ENCODE measurements at regions not wholly inside any gene's neighbourhood (a gene's known extent, or its start where the extent isn't known, plus 50 kb on each side); places are given as distances from the start of the nearest gene placed in this dataset.
A peak's percentile ranks its signal among the peaks of the same experiment; 100 is the strongest.

- Histone ChIP-seq H3K79me1 (ENCODE audit: low read length) (no peaks in the 10 kb centered on the region), H3K56ac (ENCODE audit: low read length) (no peak overlapping the region), H3K4ac (ENCODE audit: low read depth, low read length) (no peak overlapping the region), H3K23ac (ENCODE audit: low read length) (no peak overlapping the region), H3K27me3 (ENCODE audit: insufficient read depth, low read length, poor library complexity) (no peaks in the 10 kb centered on the region), H3K79me2 (ENCODE audit: control insufficient read depth, insufficient read depth, low read length) (no peaks in the 10 kb centered on the region), H3K27ac (ENCODE audit: low read depth, low read length) (no peak overlapping the region), H4K8ac (ENCODE audit: low read depth, low read length) (no peak overlapping the region), H4K5ac (ENCODE audit: low read length) (no peak overlapping the region), H3K4me2 (ENCODE audit: low read length) (no peak overlapping the region), H3K36me3 (ENCODE audit: control insufficient read depth, insufficient read depth, low read length) (no peaks in the 10 kb centered on the region), H3K9ac (ENCODE audit: low read length) (no peak overlapping the region), H3K4me3 (ENCODE audit: low read length) (no peak overlapping the region), H2AK5ac (ENCODE audit: low read length) (no peak overlapping the region), H2BK15ac (replicated peaks; ENCODE audit: low read depth) (no peak overlapping the region), H3K4me1 (ENCODE audit: control insufficient read depth, low read depth, low read length) (no peaks in the 10 kb centered on the region), H2BK5ac (ENCODE audit: low read length) (no peak overlapping the region), H2BK120ac (ENCODE audit: low read depth, low read length) (no peak overlapping the region), H3K18ac (ENCODE audit: low read length) (no peak overlapping the region)
- DNase-seq = no peak
- no CpG with 5 or more reads among the region's 4 CpGs for WGBS (ENCODE audit: extremely low coverage, insufficient coverage, low lambda C conversion rate)
Measured at GRCh38 chr7:67523713-67524112, 527.1 kb downstream of the TYW1 start.

- no peaks in the 10 kb centered on the region for H3K79me1 ChIP-seq (ENCODE audit: low read length)
- H3K27me3 ChIP-seq (ENCODE audit: insufficient read depth, low read length, poor library complexity) = no peaks in the 10 kb centered on the region
- H4K8ac ChIP-seq (ENCODE audit: low read depth, low read length) = no peak overlapping the region
- H3K36me3 ChIP-seq (ENCODE audit: control insufficient read depth, insufficient read depth, low read length) = no peaks in the 10 kb centered on the region
- H3K27ac ChIP-seq (ENCODE audit: low read depth, low read length) = peak overlapping the region; percentile 62
- no peaks in the 10 kb centered on the region for H3K79me2 ChIP-seq (ENCODE audit: control insufficient read depth, insufficient read depth, low read length)
- H2BK5ac ChIP-seq (ENCODE audit: low read length) = no peak overlapping the region
- H3K4me1 ChIP-seq (ENCODE audit: control insufficient read depth, low read depth, low read length) = no peaks in the 10 kb centered on the region
- no peak overlapping the region for H3K4me3 ChIP-seq (ENCODE audit: low read length)
- WGBS (ENCODE audit: extremely low coverage, insufficient coverage, low lambda C conversion rate) = no CpG with 5 or more reads among the region's 4 CpGs
- no peak overlapping the region for H3K56ac ChIP-seq (ENCODE audit: low read length)
- H4K5ac ChIP-seq (ENCODE audit: low read length) = no peak overlapping the region
- no peak overlapping the region for H3K4ac ChIP-seq (ENCODE audit: low read depth, low read length)
- DNase-seq = peak; percentile 32
- no peak overlapping the region for H3K9ac ChIP-seq (ENCODE audit: low read length)
- no peak overlapping the region for H2BK15ac ChIP-seq (replicated peaks; ENCODE audit: low read depth)
- H2AK5ac ChIP-seq (ENCODE audit: low read length) = no peak overlapping the region
- no peak overlapping the region for H3K18ac ChIP-seq (ENCODE audit: low read length)
- no peak overlapping the region for H3K4me2 ChIP-seq (ENCODE audit: low read length)
- no peak overlapping the region for H3K23ac ChIP-seq (ENCODE audit: low read length)
- H2BK120ac ChIP-seq (ENCODE audit: low read depth, low read length) = no peak overlapping the region
Measured at GRCh38 chr7:67525588-67525987, 529.0 kb downstream of the TYW1 start.

- Histone ChIP-seq H2BK15ac (replicated peaks; ENCODE audit: low read depth) (no peak overlapping the region), H2BK120ac (ENCODE audit: low read depth, low read length) (no peak overlapping the region), H3K79me1 (ENCODE audit: low read length) (no peaks in the 10 kb centered on the region), H3K4me1 (ENCODE audit: control insufficient read depth, low read depth, low read length) (no peaks in the 10 kb centered on the region), H3K18ac (ENCODE audit: low read length) (no peak overlapping the region), H2BK5ac (ENCODE audit: low read length) (no peak overlapping the region), H2AK5ac (ENCODE audit: low read length) (no peak overlapping the region), H3K36me3 (ENCODE audit: control insufficient read depth, insufficient read depth, low read length) (no peaks in the 10 kb centered on the region), H3K9ac (ENCODE audit: low read length) (no peak overlapping the region), H4K5ac (ENCODE audit: low read length) (no peak overlapping the region), H3K27ac (ENCODE audit: low read depth, low read length) (no peak overlapping the region), H3K23ac (ENCODE audit: low read length) (no peak overlapping the region), H3K4me3 (ENCODE audit: low read length) (no peak overlapping the region), H3K4ac (ENCODE audit: low read depth, low read length) (no peak overlapping the region), H3K27me3 (ENCODE audit: insufficient read depth, low read length, poor library complexity) (no peaks in the 10 kb centered on the region), H3K79me2 (ENCODE audit: control insufficient read depth, insufficient read depth, low read length) (no peaks in the 10 kb centered on the region), H3K56ac (ENCODE audit: low read length) (no peak overlapping the region), H4K8ac (ENCODE audit: low read depth, low read length) (no peak overlapping the region), H3K4me2 (ENCODE audit: low read length) (no peak overlapping the region)
- WGBS (ENCODE audit: extremely low coverage, insufficient coverage, low lambda C conversion rate) = no CpG with 5 or more reads among the region's 8 CpGs
- no peak for DNase-seq
Measured at GRCh38 chr7:67535241-67535989, 538.8 kb downstream of the TYW1 start.

- Histone ChIP-seq H3K36me3 (ENCODE audit: control insufficient read depth, insufficient read depth, low read length) (no peaks in the 10 kb centered on the region), H4K8ac (ENCODE audit: low read depth, low read length) (no peak overlapping the region), H4K5ac (ENCODE audit: low read length) (no peak overlapping the region), H3K4ac (ENCODE audit: low read depth, low read length) (no peak overlapping the region), H2BK120ac (ENCODE audit: low read depth, low read length) (no peak overlapping the region), H3K4me3 (ENCODE audit: low read length) (no peak overlapping the region), H3K27me3 (ENCODE audit: insufficient read depth, low read length, poor library complexity) (no peaks in the 10 kb centered on the region), H3K79me1 (ENCODE audit: low read length) (no peaks in the 10 kb centered on the region), H3K56ac (ENCODE audit: low read length) (no peak overlapping the region), H2BK5ac (ENCODE audit: low read length) (no peak overlapping the region), H2AK5ac (ENCODE audit: low read length) (no peak overlapping the region), H3K27ac (ENCODE audit: low read depth, low read length) (no peak overlapping the region), H3K4me1 (ENCODE audit: control insufficient read depth, low read depth, low read length) (no peaks in the 10 kb centered on the region), H3K4me2 (ENCODE audit: low read length) (no peak overlapping the region), H3K18ac (ENCODE audit: low read length) (no peak overlapping the region), H3K23ac (ENCODE audit: low read length) (no peak overlapping the region), H3K79me2 (ENCODE audit: control insufficient read depth, insufficient read depth, low read length) (no peaks in the 10 kb centered on the region), H3K9ac (ENCODE audit: low read length) (no peak overlapping the region), H2BK15ac (replicated peaks; ENCODE audit: low read depth) (no peak overlapping the region)
- no peak for DNase-seq
- no CpG with 5 or more reads among the region's 8 CpGs for WGBS (ENCODE audit: extremely low coverage, insufficient coverage, low lambda C conversion rate)
Measured at GRCh38 chr7:67542916-67543315, 546.3 kb downstream of the TYW1 start.

- Histone ChIP-seq H3K4me3 (ENCODE audit: low read length) (no peak overlapping the region), H3K79me1 (ENCODE audit: low read length) (no peaks in the 10 kb centered on the region), H3K79me2 (ENCODE audit: control insufficient read depth, insufficient read depth, low read length) (no peaks in the 10 kb centered on the region), H3K27ac (ENCODE audit: low read depth, low read length) (no peak overlapping the region), H3K18ac (ENCODE audit: low read length) (no peak overlapping the region), H3K36me3 (ENCODE audit: control insufficient read depth, insufficient read depth, low read length) (no peaks in the 10 kb centered on the region), H2AK5ac (ENCODE audit: low read length) (no peak overlapping the region), H2BK15ac (replicated peaks; ENCODE audit: low read depth) (no peak overlapping the region), H3K56ac (ENCODE audit: low read length) (no peak overlapping the region), H3K4ac (ENCODE audit: low read depth, low read length) (no peak overlapping the region), H3K27me3 (ENCODE audit: insufficient read depth, low read length, poor library complexity) (no peaks in the 10 kb centered on the region), H3K9ac (ENCODE audit: low read length) (no peak overlapping the region), H3K4me1 (ENCODE audit: control insufficient read depth, low read depth, low read length) (no peaks in the 10 kb centered on the region), H3K23ac (ENCODE audit: low read length) (no peak overlapping the region), H3K4me2 (ENCODE audit: low read length) (no peak overlapping the region), H2BK5ac (ENCODE audit: low read length) (no peak overlapping the region), H4K5ac (ENCODE audit: low read length) (no peak overlapping the region), H4K8ac (ENCODE audit: low read depth, low read length) (no peak overlapping the region), H2BK120ac (ENCODE audit: low read depth, low read length) (no peak overlapping the region)
- WGBS (ENCODE audit: extremely low coverage, insufficient coverage, low lambda C conversion rate) = no CpG with 5 or more reads among the region's 7 CpGs
- DNase-seq = no peak
Measured at GRCh38 chr7:67547183-67547907, 550.7 kb downstream of the TYW1 start.
